Fibroblast of lung (primary cell): ENCODE measurements at regions not wholly inside any gene's neighbourhood (a gene's known extent, or its start where the extent isn't known, plus 50 kb on each side); places are given as distances from the start of the nearest gene placed in this dataset.

Experiments
- DNase-seq, 2 donors: peaks; one replicate each; pipeline versions ENCODE4 v3.0.0 to v3.0.0-alpha.2; 2010; ENCODE audit warnings: low read depth in 2 of 2
- H2AFZ ChIP-seq: 2 replicates; pipeline ENCODE4 v1.5.1; 2012; ENCODE audit warnings: low read length, control low read depth, inconsistent platforms
- H3K27ac ChIP-seq: 2 replicates; pipeline ENCODE4 v1.5.1; 2011; ENCODE audit warnings: low read length, control low read depth; ENCODE audit not compliant: insufficient read depth
- H3K27me3 ChIP-seq: 2 replicates; pipeline ENCODE4 v1.5.1; 2011; ENCODE audit warnings: mild to moderate bottlenecking, low read length; ENCODE audit not compliant: control insufficient read depth, insufficient read depth
- H3K36me3 ChIP-seq: 2 replicates; pipeline ENCODE4 v1.5.1; 2011; ENCODE audit warnings: low read length; ENCODE audit not compliant: control insufficient read depth, insufficient read depth
- H3K4me1 ChIP-seq: 2 replicates; pipeline ENCODE4 v1.5.1; 2011; ENCODE audit warnings: low read length; ENCODE audit not compliant: control insufficient read depth, insufficient read depth; ENCODE audit errors: extremely low read depth
- H3K4me2 ChIP-seq: 2 replicates; pipeline ENCODE4 v1.5.1; 2011; ENCODE audit warnings: low read length, control low read depth; ENCODE audit not compliant: insufficient read depth; ENCODE audit errors: extremely low read depth
- H3K4me3 ChIP-seq, 4 experiments: fragments of 200-600 bp in 1 of 4; sonication (generic) in 1 of 4; replicated peaks in 1 of 4; 2 replicates each; pipeline ENCODE4 v1.5.1; 2011 to 2016; ENCODE audit warnings: low read length in 4 of 4, low read depth in 3 of 4, mild to moderate bottlenecking in 3 of 4, control low read depth in 2 of 4, inconsistent platforms in 1 of 4, mixed read lengths in 1 of 4; ENCODE audit not compliant: insufficient read depth in 1 of 4; ENCODE audit errors: control extremely low read depth in 1 of 4
- H3K79me2 ChIP-seq: 2 replicates; pipeline ENCODE4 v1.5.1; 2012; ENCODE audit warnings: mild to moderate bottlenecking, low read length, inconsistent platforms; ENCODE audit not compliant: control insufficient read depth, insufficient read depth
- H3K9ac ChIP-seq: 2 replicates; pipeline ENCODE4 v1.5.1; 2011; ENCODE audit warnings: mild to moderate bottlenecking, low read length, control low read depth; ENCODE audit not compliant: insufficient read depth
- H3K9me3 ChIP-seq: 2 replicates; pipeline ENCODE4 v1.5.1; 2012; ENCODE audit warnings: low read depth, low read length; ENCODE audit not compliant: control insufficient read depth, insufficient read depth
- H4K20me1 ChIP-seq: 2 replicates; pipeline ENCODE4 v1.5.1; 2011; ENCODE audit warnings: low read length; ENCODE audit not compliant: control insufficient read depth, insufficient read depth; ENCODE audit errors: extremely low read depth
- CTCF ChIP-seq, 2 donors: IDR thresholded peaks in 1 of 2; conservative IDR thresholded peaks in 1 of 2; 1 replicate in 1 of 2; 2 replicates in 1 of 2; pipeline ENCODE4 v1.5.1; 2011 to 2012; ENCODE audit warnings: low read length in 2 of 2, control low read depth in 1 of 2, inconsistent platforms in 1 of 2, low read depth in 1 of 2, mild to moderate bottlenecking in 1 of 2
- EZH2 ChIP-seq: IDR thresholded peaks from 2 replicates; pipeline ENCODE4 v1.5.1; 2012; ENCODE audit warnings: low read length, control low read depth, mild to moderate bottlenecking; ENCODE audit errors: missing control alignments

DNA sequence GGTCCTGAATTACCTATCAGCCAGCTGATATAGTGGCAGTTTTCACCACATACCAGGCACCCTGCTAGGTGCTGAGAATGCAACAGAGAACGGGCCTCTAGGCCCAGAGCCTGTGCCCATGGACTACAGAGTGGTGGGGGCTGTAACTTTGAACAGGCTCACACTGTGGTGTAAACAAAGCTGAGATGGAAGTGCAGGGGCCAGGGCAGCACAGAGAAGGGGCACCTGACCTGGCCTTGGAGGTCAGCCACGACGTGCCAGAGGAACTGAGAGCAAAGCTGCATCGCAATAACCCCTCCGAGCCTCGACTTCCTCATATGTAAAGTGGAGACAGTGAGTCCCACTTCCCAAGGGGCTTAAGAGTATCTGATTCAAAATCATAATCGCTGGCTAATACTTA is 105.8 kb downstream of the MAFB start:
- Histone ChIP-seq H3K9me3 (no peaks in the 10 kb centered on the region), H3K36me3 (no peaks in the 10 kb centered on the region), H4K20me1 (no peaks in the 10 kb centered on the region), H3K4me1 (no peaks in the 10 kb centered on the region), H3K27me3 (no peaks in the 10 kb centered on the region), H3K27ac (no peak overlapping the region), H2AFZ (no peak overlapping the region), H3K79me2 (no peaks in the 10 kb centered on the region), H3K9ac (no peak overlapping the region), H3K4me2 (no peak overlapping the region), H3K4me3 (no peak overlapping the region)
- TF ChIP-seq EZH2: no peak
- no peak for TF ChIP-seq CTCF (conservative IDR thresholded peaks at IDR 0.05 in 1 of 2, IDR thresholded peaks at IDR 0.05 in 1 of 2; ENCODE audit: low read depth in 1 of 2, low read length in 2 of 2)
- DNase-seq: no peak

- Histone ChIP-seq H3K4me3 (no peak overlapping the region), H3K9ac (no peak overlapping the region), H3K4me2 (no peak overlapping the region), H3K9me3 (no peaks in the 10 kb centered on the region), H3K27me3 (no peaks in the 10 kb centered on the region), H3K4me1 (no peaks in the 10 kb centered on the region), H4K20me1 (no peaks in the 10 kb centered on the region), H3K27ac (no peak overlapping the region), H3K79me2 (no peaks in the 10 kb centered on the region), H3K36me3 (no peaks in the 10 kb centered on the region), H2AFZ (no peak overlapping the region)
- no peak for DNase-seq
- TF ChIP-seq CTCF (conservative IDR thresholded peaks at IDR 0.05 in 1 of 2, IDR thresholded peaks at IDR 0.05 in 1 of 2; ENCODE audit: low read depth in 1 of 2, low read length in 2 of 2) (no peak), EZH2 (no peak)
Observed at GRCh38 chr20:40582531-40582930, 106.5 kb downstream of the MAFB start.

GRCh38 chr20:40579701-40580100 is 109.3 kb downstream of the MAFB start:
- no peaks in the 10 kb centered on the region for H3K27me3 ChIP-seq
- H3K79me2 ChIP-seq: no peaks in the 10 kb centered on the region
- no peaks in the 10 kb centered on the region for H3K9me3 ChIP-seq
- TF ChIP-seq EZH2 (no peak), CTCF (conservative IDR thresholded peaks at IDR 0.05 in 1 of 2, IDR thresholded peaks at IDR 0.05 in 1 of 2; ENCODE audit: low read depth in 1 of 2, low read length in 2 of 2) (no peak)
- no peak for DNase-seq
- H3K4me3 ChIP-seq: no peak overlapping the region
- H3K36me3 ChIP-seq: no peaks in the 10 kb centered on the region
- no peak overlapping the region for H3K4me2 ChIP-seq
- H3K27ac ChIP-seq: no peak overlapping the region
- no peak overlapping the region for H3K9ac ChIP-seq
- no peak overlapping the region for H2AFZ ChIP-seq
- H4K20me1 ChIP-seq: no peaks in the 10 kb centered on the region
- no peaks in the 10 kb centered on the region for H3K4me1 ChIP-seq
